Kidney (tissue), 13 donors: ENCODE measurements at regions not wholly inside any gene's neighbourhood (a gene's known extent, or its start where the extent isn't known, plus 50 kb on each side); places are given as distances from the start of the nearest gene placed in this dataset.

ENCODE experiments used
- DNase-seq, 5 donors: peaks; one replicate each; pipeline ENCODE4 v3.0.0-alpha.2; 2013 to 2020
- FAIRE-seq: peaks from 2 replicates; lab custom pipeline; 2012; peaks lifted over from hg19 to GRCh38; lab: Jason Lieb, UNC
- H3K27ac ChIP-seq, 2 donors: one replicate each; pipeline ENCODE4 v1.7.0; 2013; ENCODE audit warnings: low read depth in 2 of 2, low read length in 2 of 2, inconsistent platforms in 1 of 2
- H3K27me3 ChIP-seq: one replicate; pipeline ENCODE4 v1.7.1; 2013; ENCODE audit warnings: low read length, inconsistent platforms; ENCODE audit not compliant: control insufficient read depth, insufficient read depth
- H3K36me3 ChIP-seq, 3 donors: one replicate each; pipeline versions ENCODE4 v1.7.0 to v1.7.1; 2013; ENCODE audit warnings: low read length in 3 of 3, control low read depth in 1 of 3, inconsistent platforms in 1 of 3; ENCODE audit not compliant: insufficient read depth in 3 of 3, control insufficient read depth in 2 of 3
- H3K4me1 ChIP-seq, 3 donors: one replicate each; pipeline versions ENCODE4 v1.7.0 to v1.7.1; 2013; ENCODE audit warnings: low read length in 3 of 3, inconsistent platforms in 1 of 3, low read depth in 1 of 3; ENCODE audit not compliant: control insufficient read depth in 2 of 3, insufficient read depth in 2 of 3
- H3K4me3 ChIP-seq, 3 donors: one replicate each; pipeline versions ENCODE4 v1.7.0 to v1.8.1; 2013; ENCODE audit warnings: low read length in 3 of 3, control low read depth in 1 of 3, inconsistent platforms in 1 of 3
- H3K9ac ChIP-seq, 3 donors: one replicate each; pipeline versions ENCODE4 v1.7.0 to v1.7.1; 2013; ENCODE audit warnings: low read length in 3 of 3, control low read depth in 1 of 3, inconsistent platforms in 1 of 3
- H3K9me3 ChIP-seq, 3 donors: one replicate each; pipeline versions ENCODE4 v1.7.0 to v1.7.1; 2013; ENCODE audit warnings: low read length in 3 of 3, control low read depth in 1 of 3, inconsistent platforms in 1 of 3; ENCODE audit not compliant: control insufficient read depth in 2 of 3, insufficient read depth in 1 of 3
- intact Hi-C: fragments of 100-400 bp; cut with DNase I; formaldehyde crosslinking; loops from one replicate; pipeline ENCODE4 v1.11.1; 2022
- TF ChIP-seq, protein P1 (sequence below): IDR thresholded peaks from 3 replicates; pipeline ENCODE4 v1.5.1; 2012; ENCODE audit warnings: mild to moderate bottlenecking, moderate library complexity, borderline replicate concordance; ENCODE audit not compliant: insufficient read depth; ENCODE audit errors: extremely low read depth
- donor health status: control.
- donor health status: control.
- donor health status: control.
- donor health status: control.
- donor health status: control.
- donor health status: DM: yes; HTN: yes; CAD: no.
- donor health status: Normal renal cell carcinoma (clear cell type).

DNA sequence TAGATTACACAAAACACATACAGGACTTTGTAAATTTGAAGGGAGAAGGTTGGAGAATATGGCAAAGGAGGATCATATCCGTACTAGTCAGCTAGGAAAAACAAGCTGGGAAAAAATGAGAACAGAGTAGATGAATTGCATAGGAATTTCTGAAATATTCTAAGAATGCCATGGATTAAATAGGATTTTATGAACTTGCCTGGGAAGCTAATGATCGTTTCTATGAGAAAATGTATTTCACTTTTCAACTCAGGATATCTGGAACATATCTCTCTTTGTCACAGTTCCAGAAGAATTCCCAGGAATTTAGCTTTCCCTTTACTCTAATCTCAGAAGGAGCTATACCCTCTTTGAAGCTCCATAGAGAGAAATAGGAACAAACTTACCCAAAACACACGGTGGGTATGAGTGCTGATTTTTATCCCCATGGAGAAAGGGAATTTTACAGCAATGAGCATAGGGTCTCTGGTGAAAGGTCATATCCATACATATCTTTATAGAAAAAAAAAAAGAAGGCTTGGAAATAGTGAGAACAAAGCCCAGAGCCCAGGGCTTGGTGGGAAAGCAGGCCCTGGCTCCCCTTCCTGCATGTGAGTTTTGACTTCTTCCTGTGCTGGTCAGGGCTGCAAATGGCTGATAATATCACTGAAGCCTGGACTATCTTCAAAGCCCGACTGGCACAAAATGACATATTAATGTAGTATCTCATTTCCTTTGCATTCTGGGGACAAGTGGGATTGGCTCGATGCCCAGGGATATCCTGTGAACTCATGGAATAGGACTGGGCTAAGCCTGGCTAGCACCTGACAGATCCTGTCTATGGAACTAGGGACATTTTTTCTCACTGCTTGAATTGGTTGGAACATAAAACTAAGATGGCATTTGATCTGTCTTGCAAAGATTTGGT lies 136.3 kb downstream of the AEBP2 start:
- H3K27ac ChIP-seq = no peak overlapping the region
- no peak overlapping the region for H3K9ac ChIP-seq
- no peak for FAIRE-seq

GRCh38 chr12:19576506-19577280 lies 137.4 kb downstream of the AEBP2 start:
- no peaks in the 10 kb centered on the region for H3K9me3 ChIP-seq
- no peaks in the 10 kb centered on the region for H3K27me3 ChIP-seq
- no peaks in the 10 kb centered on the region for H3K36me3 ChIP-seq
- intact Hi-C loops = no loop called here
- H3K4me1 ChIP-seq = peaks cover 0 to 8% (median 0%) of the 10 kb centered on the region in 3 donors
- H3K9ac ChIP-seq = no peak overlapping the region
- peak in 1 of 5 donors; percentile 16 for DNase-seq
- H3K4me3 ChIP-seq = no peak overlapping the region
- H3K27ac ChIP-seq = no peak overlapping the region
- peak; percentile 69 for FAIRE-seq
- TF ChIP-seq, protein P1, sequence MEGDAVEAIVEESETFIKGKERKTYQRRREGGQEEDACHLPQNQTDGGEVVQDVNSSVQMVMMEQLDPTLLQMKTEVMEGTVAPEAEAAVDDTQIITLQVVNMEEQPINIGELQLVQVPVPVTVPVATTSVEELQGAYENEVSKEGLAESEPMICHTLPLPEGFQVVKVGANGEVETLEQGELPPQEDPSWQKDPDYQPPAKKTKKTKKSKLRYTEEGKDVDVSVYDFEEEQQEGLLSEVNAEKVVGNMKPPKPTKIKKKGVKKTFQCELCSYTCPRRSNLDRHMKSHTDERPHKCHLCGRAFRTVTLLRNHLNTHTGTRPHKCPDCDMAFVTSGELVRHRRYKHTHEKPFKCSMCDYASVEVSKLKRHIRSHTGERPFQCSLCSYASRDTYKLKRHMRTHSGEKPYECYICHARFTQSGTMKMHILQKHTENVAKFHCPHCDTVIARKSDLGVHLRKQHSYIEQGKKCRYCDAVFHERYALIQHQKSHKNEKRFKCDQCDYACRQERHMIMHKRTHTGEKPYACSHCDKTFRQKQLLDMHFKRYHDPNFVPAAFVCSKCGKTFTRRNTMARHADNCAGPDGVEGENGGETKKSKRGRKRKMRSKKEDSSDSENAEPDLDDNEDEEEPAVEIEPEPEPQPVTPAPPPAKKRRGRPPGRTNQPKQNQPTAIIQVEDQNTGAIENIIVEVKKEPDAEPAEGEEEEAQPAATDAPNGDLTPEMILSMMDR = no peak

More for the DNA sequence above, 136.3 kb downstream of the AEBP2 start:
- TF ChIP-seq, protein P1 = no peak
- Histone ChIP-seq H3K27me3 (no peaks in the 10 kb centered on the region), H3K4me3 (no peak overlapping the region), H3K4me1 (peaks cover 0 to 8% (median 0%) of the 10 kb centered on the region in 3 donors), H3K9me3 (no peaks in the 10 kb centered on the region), H3K36me3 (no peaks in the 10 kb centered on the region)
- intact Hi-C loops = no loop called here
- peak in 4 of 5 donors; percentile 32 to 82 (median 40) for DNase-seq

DNA sequence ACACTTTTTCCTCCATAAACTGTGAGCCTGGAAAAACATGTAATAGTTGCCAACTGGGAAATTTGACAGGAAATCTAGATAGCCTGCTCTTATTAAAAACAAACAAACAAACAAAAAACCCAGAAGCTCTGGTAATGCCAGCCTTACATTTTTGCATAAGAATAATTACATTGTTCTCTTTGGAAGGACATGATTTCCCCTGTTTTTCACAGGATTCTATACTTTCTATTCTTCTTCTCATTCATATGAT lies 137.9 kb downstream of the AEBP2 start:
- Histone ChIP-seq H3K4me1 (peaks cover 0 to 8% (median 0%) of the 10 kb centered on the region in 3 donors), H3K4me3 (no peak overlapping the region), H3K36me3 (no peaks in the 10 kb centered on the region), H3K27me3 (no peaks in the 10 kb centered on the region), H3K9me3 (no peaks in the 10 kb centered on the region), H3K9ac (no peak overlapping the region), H3K27ac (no peak overlapping the region)
- FAIRE-seq = no peak
- no peak for DNase-seq
- intact Hi-C loops = no loop called here
- TF ChIP-seq, protein P1 = no peak
